GM18868 (cell line): ENCODE measurements at regions not wholly inside any gene's neighbourhood (a gene's known extent, or its start where the extent isn't known, plus 50 kb on each side); places are given as distances from the start of the nearest gene placed in this dataset.

Source experiments
- ATAC-seq: cut with Tn5 transposase; IDR thresholded peaks from one replicate; pipeline ENCODE4 v1.9.1; 2021; ENCODE audit warnings: mild to moderate bottlenecking, moderate library complexity; ENCODE audit not compliant: unreplicated experiment

DNA sequence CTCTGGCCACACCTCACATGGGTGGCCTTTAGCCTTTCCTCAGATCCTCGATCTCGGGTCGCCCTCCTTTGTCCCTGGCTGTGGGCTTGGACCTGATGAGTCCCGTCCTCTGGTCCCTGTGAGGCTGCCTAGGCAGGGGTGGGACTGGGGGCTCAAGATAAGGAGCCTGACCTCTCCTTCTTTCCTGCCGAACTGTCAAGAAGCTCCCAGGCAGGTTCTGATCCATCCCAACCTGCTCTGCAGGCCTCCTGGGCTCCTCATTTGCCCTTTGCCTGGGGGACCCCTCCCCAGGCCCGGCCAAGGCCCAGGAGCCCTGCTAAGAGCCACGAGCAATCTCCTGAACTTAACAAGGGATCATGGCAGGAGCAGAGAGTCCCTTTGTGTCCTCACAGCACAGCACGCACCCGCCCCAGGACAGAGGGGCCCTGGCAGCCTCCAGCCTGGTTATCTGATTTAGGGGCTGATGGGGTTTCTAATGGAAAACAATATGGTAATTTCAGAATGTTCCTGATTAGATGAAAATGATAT is 82.4 kb upstream of the POU3F1 start:
- no peak for ATAC-seq

DNA sequence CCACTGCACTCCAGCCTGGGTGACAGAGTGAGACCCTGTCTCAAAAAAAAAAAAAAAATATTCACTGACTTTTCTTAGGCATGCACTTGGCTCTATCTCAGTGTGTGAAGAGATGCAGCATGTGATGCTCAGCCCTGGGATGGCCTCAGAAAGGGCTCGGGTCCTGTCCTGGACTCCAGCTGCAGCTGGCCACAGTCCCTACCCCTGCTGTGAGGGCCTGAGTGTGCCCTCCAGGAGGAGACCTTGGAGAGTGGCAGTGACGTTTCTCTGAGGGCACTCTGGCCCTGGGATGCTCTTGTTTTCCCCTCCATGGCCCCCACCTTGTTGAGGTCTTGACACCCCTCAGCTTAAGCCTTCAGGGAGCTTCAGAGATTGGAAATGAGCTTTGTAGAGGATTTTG is 81.9 kb upstream of the POU3F1 start:
- no peak for ATAC-seq

DNA sequence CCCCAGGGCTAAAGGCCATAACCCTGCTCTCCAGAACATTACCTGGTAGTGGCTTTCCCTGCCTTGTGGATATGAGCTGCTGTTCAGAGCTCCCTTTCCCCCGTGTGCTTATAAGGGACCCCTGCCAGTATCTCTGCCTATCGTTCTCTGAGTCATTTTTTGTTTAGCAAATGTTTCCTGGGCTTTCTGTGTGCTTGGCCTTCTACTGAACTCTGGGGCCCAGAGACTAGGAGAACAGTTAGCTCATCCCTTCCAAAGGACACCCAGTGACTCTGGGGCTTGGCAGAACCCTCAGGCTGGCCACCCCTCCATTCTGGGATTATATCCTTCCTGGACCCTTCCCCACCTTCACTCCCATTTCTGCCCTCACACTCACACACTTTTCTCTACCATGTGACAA is 80.8 kb upstream of the POU3F1 start:
- no peak for ATAC-seq

DNA sequence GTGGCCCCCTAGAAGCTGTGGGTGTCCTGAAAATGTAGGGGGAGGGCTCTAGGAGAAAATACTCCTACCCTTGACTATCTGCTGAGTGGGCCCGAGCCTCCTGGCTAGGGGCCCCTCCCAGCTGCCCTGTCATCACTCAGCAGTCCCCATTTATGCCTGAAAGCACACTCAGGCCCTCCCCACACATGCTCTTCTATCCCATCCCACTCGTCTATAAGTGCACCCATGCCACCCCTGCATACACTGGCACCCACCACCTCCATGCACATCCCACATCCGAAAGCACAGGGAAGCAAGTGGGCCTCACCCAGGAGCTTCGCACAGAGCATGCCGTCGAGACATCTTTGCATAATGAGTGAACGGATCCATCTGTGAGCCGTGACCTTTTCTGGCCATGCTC is 80.4 kb upstream of the POU3F1 start:
- no peak for ATAC-seq

DNA sequence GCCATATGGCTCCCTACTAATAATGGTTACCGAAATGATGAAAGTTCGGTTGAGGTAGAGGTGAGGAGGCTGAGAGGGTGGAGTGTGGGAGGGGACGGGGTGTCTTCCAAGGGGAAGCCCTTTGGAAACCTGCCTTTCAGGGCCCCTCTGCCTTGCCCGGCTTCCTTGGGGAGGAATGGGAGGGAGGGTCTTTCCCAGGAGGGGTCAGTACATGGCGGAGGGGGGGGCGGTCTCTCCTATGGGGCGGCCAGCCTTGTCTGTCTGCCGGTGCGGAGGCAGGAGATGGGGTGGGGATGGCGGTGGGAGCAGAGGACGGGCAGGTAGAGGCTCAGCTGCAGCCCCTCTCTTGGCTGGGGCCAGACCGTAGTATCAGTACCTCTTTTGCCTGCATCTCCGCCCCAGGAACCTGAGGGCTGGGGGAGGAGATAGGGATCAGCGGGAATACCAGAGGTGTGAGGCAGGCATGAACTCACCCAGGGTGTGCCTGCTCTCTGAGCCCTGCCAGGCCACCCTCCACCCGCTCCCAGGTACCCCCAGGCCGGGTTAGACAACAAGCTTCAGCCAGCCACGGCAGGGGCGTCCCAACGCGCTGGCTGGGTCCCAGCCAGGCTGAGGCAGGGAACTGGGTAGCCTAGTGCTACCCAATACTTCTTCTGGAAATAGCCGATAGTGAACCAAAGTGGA is 79.4 kb upstream of the POU3F1 start:
- ATAC-seq = no peak

DNA sequence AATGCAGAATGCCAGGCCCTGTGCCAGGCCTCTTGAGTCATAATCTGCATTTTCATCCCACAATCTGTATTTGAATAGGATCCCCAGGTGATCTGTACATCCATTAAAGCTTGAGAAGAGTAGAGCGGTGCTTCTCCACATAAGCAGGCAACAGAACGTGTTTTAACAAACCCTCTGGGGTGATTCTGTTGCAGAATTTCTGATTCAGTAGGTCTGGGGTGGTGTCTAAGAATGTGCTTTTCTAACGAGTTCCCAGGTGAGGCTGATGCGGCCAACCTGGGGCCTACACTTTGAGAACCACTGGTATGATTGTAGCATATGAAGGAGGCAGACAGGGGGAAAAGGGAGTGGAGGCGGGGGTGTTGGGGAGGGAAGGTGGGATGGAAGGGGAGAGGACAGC is 78.4 kb upstream of the POU3F1 start:
- ATAC-seq = no peak

DNA sequence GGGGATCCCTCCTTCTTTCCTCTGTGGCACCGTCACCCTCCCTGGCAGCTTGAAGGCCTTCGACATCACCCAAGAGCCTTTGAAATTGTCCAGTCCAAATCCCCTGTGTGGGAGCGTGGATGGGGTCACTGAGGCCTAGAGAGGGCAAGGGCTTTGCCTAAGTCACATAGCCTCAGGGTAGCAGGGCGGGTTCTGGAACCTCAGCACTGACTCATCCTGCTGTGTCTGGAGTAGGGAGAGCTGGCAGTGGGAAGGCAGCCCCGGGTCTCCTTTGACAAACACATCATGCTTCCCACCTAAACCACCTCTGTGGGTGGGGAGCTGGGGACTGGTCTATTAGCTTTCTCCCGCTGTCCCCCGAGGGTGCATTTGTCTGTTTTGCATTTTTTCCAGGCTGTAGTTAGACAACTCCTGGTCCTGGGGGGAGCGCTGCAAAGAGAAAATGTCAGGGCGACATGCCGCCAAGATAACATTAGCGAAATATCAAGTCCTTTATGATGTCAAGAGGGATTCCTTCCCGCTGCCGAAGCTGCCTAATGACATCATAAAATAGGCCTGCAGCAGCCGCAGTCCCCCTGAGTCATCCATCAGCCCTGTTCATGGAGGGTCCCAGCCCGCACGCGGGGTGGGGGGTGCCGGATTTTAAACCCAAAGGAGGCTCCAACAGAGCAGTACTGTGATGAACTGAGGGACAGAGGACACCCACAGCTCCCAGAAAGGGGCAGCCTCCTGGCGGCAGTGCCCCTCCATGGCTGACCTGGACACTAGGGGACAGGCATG is 77.0 kb upstream of the POU3F1 start:
- no peak for ATAC-seq

DNA sequence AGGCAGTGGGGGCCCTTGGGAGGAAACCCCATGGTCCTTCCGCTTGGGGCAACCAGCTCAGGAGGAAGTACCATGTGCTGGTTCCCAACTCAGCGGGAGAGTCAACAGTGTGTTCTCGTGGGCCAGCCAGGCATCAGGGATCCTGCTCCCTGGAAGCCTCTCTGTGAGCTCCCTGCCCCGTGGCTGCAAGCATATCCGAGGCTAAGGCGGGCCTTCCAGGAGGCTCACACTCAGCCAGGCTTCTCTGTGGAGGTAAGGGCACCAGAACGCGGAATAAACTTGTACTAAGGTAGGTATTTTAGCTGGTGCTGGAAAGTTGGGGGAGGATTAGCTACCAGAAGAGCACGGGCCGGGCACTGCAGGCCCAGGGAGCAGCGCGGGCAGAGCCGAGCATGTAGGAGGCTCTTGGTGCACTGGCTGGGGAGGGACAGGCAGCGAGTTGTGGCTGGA is 74.7 kb upstream of the POU3F1 start:
- no peak for ATAC-seq

DNA sequence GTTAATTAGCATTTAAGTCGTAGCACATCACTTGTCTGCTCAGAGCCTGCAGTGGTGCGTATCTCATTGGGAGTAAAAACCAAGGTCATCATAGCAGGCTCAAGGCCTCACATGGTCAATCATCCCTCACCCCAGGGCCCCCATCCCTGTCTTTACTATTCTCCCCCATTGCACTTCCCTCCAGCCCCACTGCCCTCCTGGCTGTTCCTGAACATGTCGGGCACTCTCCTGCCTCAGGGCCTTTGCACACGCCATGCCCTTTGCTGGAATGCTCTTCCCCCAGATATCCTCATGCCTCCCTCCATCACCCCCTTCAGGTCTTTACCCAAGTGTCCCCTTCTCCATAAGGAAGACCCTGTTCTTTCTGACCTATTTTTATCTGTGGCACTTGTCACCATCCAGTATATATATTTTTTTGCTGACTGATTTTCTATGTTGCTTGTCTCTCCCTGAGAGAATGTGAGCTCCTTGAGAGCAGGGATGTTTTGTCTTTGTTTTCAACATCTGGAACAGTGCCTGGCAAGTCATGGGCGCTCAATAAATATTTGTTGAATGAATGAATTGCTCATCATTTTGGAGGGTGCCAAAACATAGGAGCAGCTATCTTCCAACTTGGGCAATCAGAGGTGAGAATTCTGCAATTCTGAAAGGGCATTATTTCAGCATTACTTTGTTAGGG is 74.1 kb upstream of the POU3F1 start:
- ATAC-seq = no peak

DNA sequence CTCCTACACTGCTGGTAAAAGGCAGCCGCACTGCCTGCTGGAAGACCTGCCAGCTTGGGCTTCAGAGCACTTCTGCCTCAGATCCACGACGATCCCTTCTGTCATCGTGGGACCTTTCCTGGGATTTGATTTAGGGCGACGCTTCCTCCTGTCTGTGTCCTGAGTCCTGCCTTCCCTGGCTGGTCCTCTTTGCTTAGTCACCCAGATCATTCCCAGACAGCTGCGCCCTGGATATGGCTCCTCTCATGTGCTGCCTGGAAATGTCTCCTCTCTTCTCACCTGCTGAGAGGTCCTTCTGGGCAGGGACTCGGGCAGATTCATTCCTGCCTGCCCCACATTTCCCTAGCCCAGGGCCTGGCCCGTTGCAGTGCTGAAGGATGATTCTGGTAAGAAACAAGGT is 72.4 kb upstream of the POU3F1 start:
- no peak for ATAC-seq

DNA sequence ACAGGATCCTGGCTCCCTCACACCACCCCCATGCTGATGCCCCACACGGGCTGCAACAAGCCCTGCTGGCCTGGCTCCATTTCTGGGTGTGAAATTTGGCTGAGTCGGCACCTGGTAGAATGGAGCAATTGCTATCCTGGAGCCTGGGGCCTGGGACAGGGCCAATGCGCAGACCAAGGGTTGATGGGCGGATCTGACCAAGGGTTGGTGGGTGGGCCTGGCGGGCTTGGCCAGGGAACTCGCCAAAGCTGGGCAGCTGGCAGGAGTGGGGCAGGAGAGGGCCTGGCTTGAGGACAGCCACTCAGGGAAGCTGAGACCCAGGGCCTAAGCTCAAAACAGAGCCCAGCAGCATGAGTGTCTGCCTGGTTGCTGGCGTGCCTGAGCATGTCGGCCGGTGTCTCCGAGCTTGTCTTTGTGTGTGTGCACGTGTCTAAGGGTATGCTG is 70.9 kb upstream of the POU3F1 start:
- ATAC-seq = no peak

DNA sequence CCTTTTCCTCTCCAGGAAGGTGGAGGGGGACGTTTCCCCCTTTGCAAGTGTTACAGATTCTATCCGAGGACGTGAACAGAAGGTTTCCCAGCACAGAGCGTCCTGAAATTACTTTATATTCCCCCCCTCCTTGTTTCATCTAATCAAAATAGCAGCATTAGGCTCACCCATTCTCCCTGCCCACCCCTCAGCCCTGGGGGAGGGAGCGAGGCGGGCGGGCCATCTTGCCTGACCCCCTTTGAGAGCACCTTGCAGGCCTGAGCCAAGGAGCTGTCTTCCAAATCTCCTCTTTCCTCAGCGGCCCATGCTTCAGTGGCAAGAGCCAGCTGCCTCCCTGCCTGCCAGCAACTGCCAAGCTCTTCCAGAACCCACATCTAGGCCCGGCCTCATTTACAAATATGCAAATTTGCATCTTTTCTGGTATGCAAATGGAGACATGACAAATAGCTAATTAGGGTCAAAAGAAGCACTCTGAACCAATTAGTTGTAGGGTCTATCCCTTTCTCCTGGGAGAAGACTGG is 69.1 kb upstream of the POU3F1 start:
- no peak for ATAC-seq

DNA sequence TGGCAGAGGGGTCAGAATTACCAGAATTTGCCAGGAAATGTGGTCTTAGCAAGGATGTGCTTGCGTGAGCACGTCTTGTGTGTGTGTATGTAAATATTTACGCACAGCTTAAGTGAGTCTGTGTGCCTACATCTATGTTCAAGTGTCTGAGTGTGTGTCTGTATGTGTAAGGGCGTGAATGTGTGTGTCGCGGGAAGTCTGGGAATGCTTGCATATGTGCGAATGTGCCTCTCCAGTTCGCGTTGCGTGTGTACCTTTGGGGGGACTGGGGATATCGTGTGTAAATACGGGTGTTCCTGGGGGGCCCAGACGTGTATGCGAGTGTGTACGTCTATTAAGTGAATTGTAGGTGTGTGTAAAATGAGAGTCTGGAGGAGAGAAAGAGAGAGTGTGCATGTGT is 68.6 kb upstream of the POU3F1 start:
- no peak for ATAC-seq

DNA sequence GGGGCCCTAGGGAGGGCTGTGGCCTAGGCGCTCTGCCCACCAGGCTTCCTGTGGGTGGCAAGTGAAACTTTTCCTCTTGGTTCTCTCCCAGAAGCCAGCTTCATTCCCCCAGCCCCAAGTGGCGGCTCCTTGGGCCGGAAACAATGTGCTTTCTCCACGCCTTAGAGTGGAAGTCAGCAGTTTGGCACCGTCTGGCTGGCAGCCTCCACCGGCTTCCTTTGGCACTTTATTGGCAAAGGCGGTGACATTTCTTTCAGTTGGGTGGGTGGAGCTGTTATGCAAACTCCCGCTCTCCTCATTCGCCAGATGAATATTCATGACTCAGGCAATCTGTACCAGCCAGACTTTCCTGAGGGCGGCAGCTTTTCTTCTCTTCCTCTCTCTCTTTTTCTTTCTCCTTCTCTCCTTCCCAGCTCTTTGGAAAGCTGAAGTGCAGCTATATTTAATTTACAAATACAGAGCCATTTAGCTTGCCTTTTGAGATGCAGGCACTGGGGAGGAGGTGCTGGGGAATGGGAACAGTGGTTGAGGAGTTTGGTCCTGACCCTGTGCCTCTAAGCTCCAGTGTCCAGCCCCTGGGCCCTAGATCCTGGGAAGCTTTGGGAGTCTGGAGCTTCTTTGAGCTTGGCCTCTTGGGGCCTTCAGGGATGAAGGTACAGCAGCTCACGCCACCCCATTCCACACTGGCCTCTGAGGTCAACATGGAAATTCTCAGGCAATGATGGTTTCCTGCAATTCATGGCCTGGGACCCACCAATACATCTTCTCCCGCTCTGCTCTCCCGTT is 67.8 kb upstream of the POU3F1 start:
- no peak for ATAC-seq

DNA sequence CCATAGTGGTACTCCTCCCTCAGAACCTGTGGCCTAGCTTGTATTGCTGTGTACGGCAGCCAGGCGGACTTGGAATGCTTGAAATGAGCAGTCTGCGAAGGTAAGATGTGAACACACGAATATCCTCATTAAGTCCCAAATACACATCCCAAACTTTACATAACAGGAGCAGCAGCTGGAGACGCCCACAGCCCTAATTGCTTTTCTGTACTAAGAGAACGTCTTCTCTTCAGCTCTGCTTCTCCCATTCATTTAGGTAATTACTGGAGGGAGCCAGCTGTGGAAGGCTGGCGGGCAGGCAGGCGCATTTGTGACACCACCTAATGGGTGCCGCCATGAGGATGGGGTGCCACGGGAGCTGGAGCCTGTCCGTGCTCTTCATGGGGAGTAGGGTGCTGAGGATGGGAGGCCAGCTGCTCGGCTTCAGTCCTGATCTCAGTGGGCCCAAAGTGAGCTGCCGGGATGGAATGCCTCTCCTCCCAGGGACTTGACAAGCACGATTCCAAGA is 66.6 kb upstream of the POU3F1 start:
- no peak for ATAC-seq

DNA sequence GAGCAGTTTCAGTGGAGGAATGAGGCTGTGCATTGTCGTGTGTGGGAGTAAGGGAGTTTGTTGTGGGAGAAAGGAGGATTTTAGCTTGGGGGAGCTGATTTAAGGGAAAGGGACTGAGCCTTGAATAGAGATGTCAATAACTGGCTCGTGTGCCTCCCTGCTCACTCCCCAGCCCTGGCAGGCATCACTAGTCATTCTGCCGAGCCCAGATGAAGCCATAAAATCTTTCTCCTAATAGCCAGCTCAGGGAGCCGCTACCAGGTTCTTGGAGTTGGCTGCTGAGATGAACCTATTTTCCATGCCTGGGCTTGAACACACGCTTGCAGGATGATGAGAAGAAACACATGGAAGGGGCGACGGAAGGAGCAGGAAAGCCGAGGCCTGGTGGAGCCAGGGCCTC is 65.0 kb upstream of the POU3F1 start:
- ATAC-seq = no peak

DNA sequence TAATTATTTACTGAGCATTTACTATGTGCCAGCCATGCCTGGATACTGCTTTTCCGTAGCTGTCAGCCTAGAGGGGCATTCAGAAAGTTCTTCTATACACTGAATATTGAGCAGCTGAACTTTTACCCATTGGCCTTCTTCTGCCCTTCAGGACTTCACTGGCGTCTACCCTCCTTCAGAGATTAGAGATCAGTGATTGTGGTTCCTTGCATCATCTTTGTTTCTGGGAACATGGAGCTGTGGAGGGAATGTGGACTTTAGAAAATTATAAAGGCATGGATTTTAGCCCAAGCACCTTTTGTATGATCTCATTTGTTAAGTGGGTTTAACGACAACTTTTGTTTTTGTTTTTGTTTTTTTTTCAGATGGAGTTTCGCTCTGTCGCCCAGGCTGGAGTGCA is 58.7 kb upstream of the POU3F1 start:
- ATAC-seq = no peak

DNA sequence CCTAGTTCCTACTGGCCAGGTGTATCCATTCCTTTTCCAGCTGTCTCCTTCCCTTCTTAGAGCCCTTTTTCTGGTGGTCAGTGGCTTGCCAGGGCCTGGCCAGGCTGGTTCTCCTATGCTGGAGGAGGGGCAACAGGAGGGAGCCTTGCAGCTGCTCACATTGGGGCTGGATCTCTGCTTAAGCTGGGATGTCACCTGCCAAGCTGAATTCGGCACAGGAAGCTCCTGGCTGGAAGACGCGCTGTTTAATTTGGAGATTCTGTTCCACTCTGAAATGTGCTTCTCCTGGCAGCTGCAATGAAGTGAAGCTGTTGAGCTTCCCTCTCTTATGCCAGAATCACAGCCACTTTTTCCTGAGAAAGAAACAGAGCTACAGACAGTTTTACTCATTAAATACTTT is 56.0 kb upstream of the POU3F1 start:
- no peak for ATAC-seq

DNA sequence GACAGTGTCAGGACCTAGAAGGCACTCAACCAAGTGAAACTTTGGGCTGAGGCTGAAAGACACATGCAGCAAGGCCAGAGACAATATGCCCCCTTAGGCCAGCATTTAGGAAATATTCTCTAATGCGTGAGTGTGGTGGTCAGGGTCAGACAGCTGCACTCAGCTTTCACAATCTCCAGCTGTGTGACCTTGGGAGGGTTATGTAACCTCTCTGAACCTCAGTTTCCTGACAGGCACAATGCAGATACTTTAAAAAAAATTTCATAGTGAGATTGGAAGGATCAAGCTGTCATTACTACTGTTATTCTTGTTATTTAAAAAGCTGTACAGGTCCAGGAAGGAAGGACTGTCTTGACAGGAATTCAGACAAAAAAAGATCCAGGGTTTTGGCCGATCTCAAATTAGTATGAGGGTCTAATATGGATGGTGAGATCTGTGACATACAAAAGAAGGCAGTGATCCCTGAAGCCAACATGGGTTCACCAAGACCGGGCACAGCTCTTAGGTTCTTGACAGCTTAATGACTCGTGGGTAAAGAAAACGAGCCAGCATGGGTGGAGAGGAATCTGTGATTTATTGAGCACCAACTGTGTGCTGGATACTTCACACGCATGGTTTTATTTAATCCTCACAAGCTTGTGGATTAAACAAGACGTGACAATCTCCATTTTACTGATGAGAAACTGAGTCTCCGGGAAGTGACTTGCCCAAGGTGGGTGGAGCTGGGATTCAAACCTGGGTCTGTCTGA is 54.6 kb upstream of the POU3F1 start:
- ATAC-seq = no peak
